ENCODE measurements at regions not wholly inside any gene's neighbourhood (a gene's known extent, or its start where the extent isn't known, plus 50 kb on each side); places are given as distances from the start of the nearest gene placed in this dataset.

- Mint-ChIP-seq H3K36me3 (no peaks in the 10 kb centered on the region), H3K9me3 (peaks cover 0 to 2% of the 10 kb centered on the region in 2 donors), H3K27me3 (peaks cover 7 to 11% of the 10 kb centered on the region in 2 donors), H3K4me1 (peaks cover 0 to 6% of the 10 kb centered on the region in 2 donors), H3K4me3 (no peak overlapping the region), H3K27ac (no peak overlapping the region)
- ATAC-seq (replicated peaks) (no peak), DNase-seq (no peak)
Observed at GRCh38 chr13:111844222-111844671, 222.7 kb upstream of the SOX1 start.

- Mint-ChIP-seq H3K27ac (no peak overlapping the region), H3K4me1 (peaks cover 0 to 6% of the 10 kb centered on the region in 2 donors), H3K36me3 (no peaks in the 10 kb centered on the region), H3K9me3 (peaks cover 0 to 2% of the 10 kb centered on the region in 2 donors), H3K4me3 (no peak overlapping the region), H3K27me3 (peaks cover 7 to 11% of the 10 kb centered on the region in 2 donors)
- ATAC-seq (replicated peaks) (no peak), DNase-seq (no peak)
Observed at GRCh38 chr13:111844682-111845081, 222.3 kb upstream of the SOX1 start.

- Mint-ChIP-seq H3K27ac (no peak overlapping the region), H3K4me1 (peaks cover 0 to 6% of the 10 kb centered on the region in 2 donors), H3K36me3 (no peaks in the 10 kb centered on the region), H3K27me3 (peaks cover 7 to 11% of the 10 kb centered on the region in 2 donors), H3K9me3 (peaks cover 0 to 2% of the 10 kb centered on the region in 2 donors), H3K4me3 (no peak overlapping the region)
- ATAC-seq (replicated peaks) (no peak), DNase-seq (no peak)
Observed at GRCh38 chr13:111845621-111846351, 221.2 kb upstream of the SOX1 start.

- no peak overlapping the region for H3K4me3 Mint-ChIP-seq
- no peaks in the 10 kb centered on the region for H3K36me3 Mint-ChIP-seq
- no peak for ATAC-seq (replicated peaks)
- H3K9me3 Mint-ChIP-seq: peaks cover 0 to 2% of the 10 kb centered on the region in 2 donors
- H3K4me1 Mint-ChIP-seq: peaks cover 0 to 6% of the 10 kb centered on the region in 2 donors
- DNase-seq: no peak
- peaks cover 7 to 11% of the 10 kb centered on the region in 2 donors for H3K27me3 Mint-ChIP-seq
- H3K27ac Mint-ChIP-seq: no peak overlapping the region
Observed at GRCh38 chr13:111846391-111847159, 220.4 kb upstream of the SOX1 start.

- Mint-ChIP-seq H3K4me3 (no peak overlapping the region), H3K4me1 (peaks cover 0 to 6% of the 10 kb centered on the region in 2 donors), H3K9me3 (peaks cover 0 to 2% of the 10 kb centered on the region in 2 donors), H3K36me3 (no peaks in the 10 kb centered on the region), H3K27me3 (peaks cover 7 to 11% of the 10 kb centered on the region in 2 donors), H3K27ac (no peak overlapping the region)
- no peak for DNase-seq
- ATAC-seq (replicated peaks): no peak
Observed at GRCh38 chr13:111847964-111848363, 219.0 kb upstream of the SOX1 start.

- Mint-ChIP-seq H3K4me1 (peaks cover 0 to 6% of the 10 kb centered on the region in 2 donors), H3K27me3 (peaks cover 7 to 11% of the 10 kb centered on the region in 2 donors), H3K4me3 (no peak overlapping the region), H3K9me3 (no peaks in the 10 kb centered on the region), H3K36me3 (no peaks in the 10 kb centered on the region), H3K27ac (no peak overlapping the region)
- DNase-seq: no peak
- ATAC-seq (replicated peaks): no peak
Observed at GRCh38 chr13:111850458-111850857, 216.5 kb upstream of the SOX1 start.

GRCh38 chr13:111850976-111851375 lies 216.0 kb upstream of the SOX1 start:
- H3K4me1 Mint-ChIP-seq: peaks cover 0 to 6% of the 10 kb centered on the region in 2 donors
- H3K27me3 Mint-ChIP-seq: peaks cover 7 to 11% of the 10 kb centered on the region in 2 donors
- H3K36me3 Mint-ChIP-seq: no peaks in the 10 kb centered on the region
- H3K4me3 Mint-ChIP-seq: no peak overlapping the region
- ATAC-seq (replicated peaks) (no peak), DNase-seq (no peak)
- H3K9me3 Mint-ChIP-seq: no peaks in the 10 kb centered on the region
- no peak overlapping the region for H3K27ac Mint-ChIP-seq

- ATAC-seq (replicated peaks) (no peak), DNase-seq (no peak)
- peaks cover 7 to 11% of the 10 kb centered on the region in 2 donors for H3K27me3 Mint-ChIP-seq
- H3K36me3 Mint-ChIP-seq: no peaks in the 10 kb centered on the region
- peaks cover 4 to 6% of the 10 kb centered on the region in 2 donors for H3K9me3 Mint-ChIP-seq
- H3K27ac Mint-ChIP-seq: no peak overlapping the region
- H3K4me1 Mint-ChIP-seq: no peaks in the 10 kb centered on the region
- no peak overlapping the region for H3K4me3 Mint-ChIP-seq
Observed at GRCh38 chr13:111852725-111853518, 214.0 kb upstream of the SOX1 start.

- Mint-ChIP-seq H3K4me3 (no peak overlapping the region), H3K27me3 (peaks cover 6 to 7% of the 10 kb centered on the region in 2 donors), H3K27ac (no peak overlapping the region), H3K4me1 (no peaks in the 10 kb centered on the region), H3K36me3 (no peaks in the 10 kb centered on the region), H3K9me3 (peaks cover 4 to 6% of the 10 kb centered on the region in 2 donors)
- DNase-seq (no peak), ATAC-seq (replicated peaks) (no peak)
Observed at GRCh38 chr13:111853721-111854120, 213.2 kb upstream of the SOX1 start.

- no peaks in the 10 kb centered on the region for H3K36me3 Mint-ChIP-seq
- H3K4me3 Mint-ChIP-seq: no peak overlapping the region
- ATAC-seq (replicated peaks) (no peak), DNase-seq (no peak)
- no peak overlapping the region for H3K27ac Mint-ChIP-seq
- H3K9me3 Mint-ChIP-seq: peaks cover 4 to 6% of the 10 kb centered on the region in 2 donors
- no peaks in the 10 kb centered on the region for H3K4me1 Mint-ChIP-seq
- H3K27me3 Mint-ChIP-seq: peaks cover 6 to 7% of the 10 kb centered on the region in 2 donors
Observed at GRCh38 chr13:111854403-111854802, 212.5 kb upstream of the SOX1 start.

GRCh38 chr13:111855191-111855590 lies 211.8 kb upstream of the SOX1 start:
- ATAC-seq (replicated peaks) (no peak), DNase-seq (no peak)
- Mint-ChIP-seq H3K4me1 (no peaks in the 10 kb centered on the region), H3K4me3 (no peak overlapping the region), H3K9me3 (peaks cover 4 to 6% of the 10 kb centered on the region in 2 donors), H3K27me3 (peaks cover 6 to 7% of the 10 kb centered on the region in 2 donors), H3K27ac (no peak overlapping the region), H3K36me3 (no peaks in the 10 kb centered on the region)

- no peak for ATAC-seq (replicated peaks)
- Mint-ChIP-seq H3K9me3 (peaks cover 7 to 12% of the 10 kb centered on the region in 2 donors), H3K4me3 (no peak overlapping the region), H3K4me1 (no peaks in the 10 kb centered on the region), H3K36me3 (no peaks in the 10 kb centered on the region), H3K27ac (no peak overlapping the region), H3K27me3 (peaks cover 7 to 9% of the 10 kb centered on the region in 2 donors)
- DNase-seq: no peak
Observed at GRCh38 chr13:111855786-111856185, 211.2 kb upstream of the SOX1 start.

- Mint-ChIP-seq H3K36me3 (no peaks in the 10 kb centered on the region), H3K27ac (no peak overlapping the region), H3K4me1 (no peaks in the 10 kb centered on the region), H3K27me3 (peaks cover 7 to 9% of the 10 kb centered on the region in 2 donors), H3K9me3 (peaks cover 7 to 15% of the 10 kb centered on the region in 2 donors), H3K4me3 (no peak overlapping the region)
- ATAC-seq (replicated peaks) (no peak), DNase-seq (no peak)
Observed at GRCh38 chr13:111856571-111856970, 210.4 kb upstream of the SOX1 start.

- no peak overlapping the region for H3K4me3 Mint-ChIP-seq
- no peaks in the 10 kb centered on the region for H3K4me1 Mint-ChIP-seq
- no peak for DNase-seq
- peaks cover 7 to 9% of the 10 kb centered on the region in 2 donors for H3K27me3 Mint-ChIP-seq
- peaks cover 7 to 15% of the 10 kb centered on the region in 2 donors for H3K9me3 Mint-ChIP-seq
- ATAC-seq (replicated peaks): no peak
- no peaks in the 10 kb centered on the region for H3K36me3 Mint-ChIP-seq
- no peak overlapping the region for H3K27ac Mint-ChIP-seq
Observed at GRCh38 chr13:111857336-111857735, 209.6 kb upstream of the SOX1 start.
